CD4-positive, alpha-beta memory T cell (primary cell): ENCODE measurements at regions not wholly inside any gene's neighbourhood (a gene's known extent, or its start where the extent isn't known, plus 50 kb on each side); places are given as distances from the start of the nearest gene placed in this dataset.

Experiments
- CTCF ChIA-PET: fragments of 350-600 bp; sonication (Branson Sonifier 250); formaldehyde crosslinking; loops from one replicate; lab custom pipeline; 2021; ENCODE audit warnings: inconsistent platforms; ENCODE audit not compliant: partially characterized antibody; lab: Charles Lee
- POLR2A ChIA-PET: fragments of 350-600 bp; sonication (Branson Sonifier 250); formaldehyde crosslinking; loops from one replicate; lab custom pipeline; 2021; ENCODE audit not compliant: partially characterized antibody; lab: Charles Lee
- DNase-seq, 5 donors: peaks; one replicate each; pipeline versions ENCODE4 v3.0.0 to v3.0.0-alpha.2; 2020 to 2022; ENCODE audit warnings: mixed read lengths in 1 of 5
- H3K27ac ChIP-seq: one replicate; pipeline ENCODE4 v1.7.0; 2013; ENCODE audit warnings: low read depth, low read length
- H3K27me3 ChIP-seq: 2 replicates; pipeline ENCODE4 v1.7.0; 2013; ENCODE audit warnings: mild to moderate bottlenecking, low read length, moderate library complexity; ENCODE audit not compliant: insufficient read depth
- H3K36me3 ChIP-seq: 2 replicates; pipeline ENCODE4 v1.7.0; 2013; ENCODE audit warnings: mild to moderate bottlenecking, low read length, moderate library complexity; ENCODE audit not compliant: insufficient read depth
- H3K4me1 ChIP-seq: 2 replicates; pipeline ENCODE4 v1.7.0; 2013; ENCODE audit warnings: mild to moderate bottlenecking, low read length, moderate library complexity; ENCODE audit not compliant: insufficient read depth
- H3K4me3 ChIP-seq, 2 donors: one replicate each; pipeline ENCODE4 v1.7.0; 2013; ENCODE audit warnings: low read length in 2 of 2, mild to moderate bottlenecking in 1 of 2
- H3K9me3 ChIP-seq, 2 donors: one replicate each; pipeline ENCODE4 v1.7.0; 2013; ENCODE audit warnings: low read length in 2 of 2, control low read depth in 1 of 2; ENCODE audit not compliant: control insufficient read depth in 1 of 2
- H3K27ac Mint-ChIP-seq, 7 donors: one replicate each; pipeline ENCODE4 v1.8.0; 2020 to 2021; ENCODE audit warnings: mixed read lengths in 7 of 7, mild to moderate bottlenecking in 6 of 7, inconsistent platforms in 3 of 7, moderate library complexity in 3 of 7
- H3K27me3 Mint-ChIP-seq, 2 donors: one replicate each; pipeline ENCODE4 v1.8.0; 2020 to 2021; ENCODE audit warnings: mixed read lengths in 2 of 2
- H3K36me3 Mint-ChIP-seq, 2 donors: one replicate each; pipeline ENCODE4 v1.8.0; 2020 to 2021; ENCODE audit warnings: mixed read lengths in 2 of 2, inconsistent platforms in 1 of 2, mild to moderate bottlenecking in 1 of 2
- H3K4me1 Mint-ChIP-seq, 4 donors: one replicate each; pipeline ENCODE4 v1.8.0; 2020 to 2021; ENCODE audit warnings: mixed read lengths in 4 of 4, mild to moderate bottlenecking in 1 of 4
- H3K4me3 Mint-ChIP-seq, 8 donors: one replicate each; pipeline ENCODE4 v1.8.0; 2020 to 2021; ENCODE audit warnings: mixed read lengths in 8 of 8, mild to moderate bottlenecking in 7 of 8, moderate library complexity in 6 of 8, inconsistent platforms in 3 of 8
- H3K9me3 Mint-ChIP-seq, 8 donors: one replicate each; pipeline ENCODE4 v1.8.0; 2020 to 2021; ENCODE audit warnings: mixed read lengths in 8 of 8, mild to moderate bottlenecking in 5 of 8, inconsistent platforms in 3 of 8, moderate library complexity in 1 of 8
- intact Hi-C: fragments of 100-400 bp; cut with micrococcal nuclease; formaldehyde crosslinking; loops from one replicate; pipeline ENCODE4 v1.15.1; 2023

GRCh38 chr6:147740916-147741315 lies 232.4 kb downstream of the SAMD5 start:
- DNase-seq, result no peak
- H3K27me3 ChIP-seq, result no peaks in the 10 kb centered on the region
- no peaks in the 10 kb centered on the region for H3K9me3 ChIP-seq
- H3K27me3 Mint-ChIP-seq, result peaks cover 1 to 4% of the 10 kb centered on the region in 2 donors
- H3K4me1 ChIP-seq, result no peaks in the 10 kb centered on the region
- H3K4me3 ChIP-seq, result no peak overlapping the region
- intact Hi-C loops, result no loop called here
- peaks cover 0 to 2% (median 0%) of the 10 kb centered on the region in 8 donors for H3K9me3 Mint-ChIP-seq
- ChIA-PET POLR2A (no interaction called here), CTCF (no interaction called here)
- no peak overlapping the region for H3K4me3 Mint-ChIP-seq
- no peaks in the 10 kb centered on the region for H3K4me1 Mint-ChIP-seq
- no peaks in the 10 kb centered on the region for H3K36me3 Mint-ChIP-seq
- no peak overlapping the region for H3K27ac Mint-ChIP-seq
- no peaks in the 10 kb centered on the region for H3K36me3 ChIP-seq
- H3K27ac ChIP-seq, result no peak overlapping the region

GRCh38 chr6:147741389-147741788 lies 232.9 kb downstream of the SAMD5 start:
- Histone ChIP-seq H3K4me1 (no peaks in the 10 kb centered on the region), H3K4me3 (no peak overlapping the region), H3K27ac (no peak overlapping the region), H3K27me3 (no peaks in the 10 kb centered on the region), H3K9me3 (no peaks in the 10 kb centered on the region), H3K36me3 (no peaks in the 10 kb centered on the region)
- no peaks in the 10 kb centered on the region for H3K36me3 Mint-ChIP-seq
- no peak for DNase-seq
- H3K27ac Mint-ChIP-seq, result no peak overlapping the region
- H3K4me3 Mint-ChIP-seq, result no peak overlapping the region
- CTCF ChIA-PET, result no interaction called here
- no peaks in the 10 kb centered on the region for H3K4me1 Mint-ChIP-seq
- peaks cover 0 to 2% (median 0%) of the 10 kb centered on the region in 8 donors for H3K9me3 Mint-ChIP-seq
- intact Hi-C loops, result no loop called here
- peaks cover 1 to 4% of the 10 kb centered on the region in 2 donors for H3K27me3 Mint-ChIP-seq
- POLR2A ChIA-PET, result no interaction called here

GRCh38 chr6:147742440-147742839 lies 233.9 kb downstream of the SAMD5 start:
- ChIA-PET CTCF (no interaction called here), POLR2A (no interaction called here)
- intact Hi-C loops, result no loop called here
- H3K4me3 ChIP-seq, result no peak overlapping the region
- Mint-ChIP-seq H3K4me3 (no peak overlapping the region), H3K27me3 (peaks cover 0 to 4% of the 10 kb centered on the region in 2 donors), H3K36me3 (no peaks in the 10 kb centered on the region), H3K4me1 (no peaks in the 10 kb centered on the region), H3K9me3 (peaks cover 0 to 2% (median 0%) of the 10 kb centered on the region in 8 donors), H3K27ac (no peak overlapping the region)
- no peaks in the 10 kb centered on the region for H3K4me1 ChIP-seq
- no peaks in the 10 kb centered on the region for H3K36me3 ChIP-seq
- no peaks in the 10 kb centered on the region for H3K27me3 ChIP-seq
- DNase-seq, result no peak
- H3K27ac ChIP-seq, result no peak overlapping the region
- H3K9me3 ChIP-seq, result no peaks in the 10 kb centered on the region

- Mint-ChIP-seq H3K4me1 (no peaks in the 10 kb centered on the region), H3K27ac (no peak overlapping the region), H3K4me3 (no peak overlapping the region), H3K36me3 (no peaks in the 10 kb centered on the region), H3K9me3 (peaks cover 0 to 2% (median 0%) of the 10 kb centered on the region in 8 donors), H3K27me3 (peaks cover 0 to 4% of the 10 kb centered on the region in 2 donors)
- intact Hi-C loops, result no loop called here
- H3K27me3 ChIP-seq, result no peaks in the 10 kb centered on the region
- H3K4me3 ChIP-seq, result no peak overlapping the region
- no peaks in the 10 kb centered on the region for H3K36me3 ChIP-seq
- ChIA-PET POLR2A (no interaction called here), CTCF (interaction anchor here (0.9 kb wide), 1 partner anchor 19 kb away, joined by 4 read pairs; no protein-coding TSS in a partner anchor)
- no peak for DNase-seq
- no peaks in the 10 kb centered on the region for H3K9me3 ChIP-seq
- no peak overlapping the region for H3K27ac ChIP-seq
- no peaks in the 10 kb centered on the region for H3K4me1 ChIP-seq
Measured at GRCh38 chr6:147744012-147744411, 235.5 kb downstream of the SAMD5 start.

- Histone ChIP-seq H3K27me3 (no peaks in the 10 kb centered on the region), H3K4me3 (no peak overlapping the region), H3K36me3 (no peaks in the 10 kb centered on the region), H3K9me3 (no peaks in the 10 kb centered on the region), H3K27ac (no peak overlapping the region), H3K4me1 (no peaks in the 10 kb centered on the region)
- no peak for DNase-seq
- ChIA-PET POLR2A (no interaction called here), CTCF (no interaction called here)
- intact Hi-C loops, result no loop called here
- Mint-ChIP-seq H3K4me1 (no peaks in the 10 kb centered on the region), H3K4me3 (no peak overlapping the region), H3K36me3 (no peaks in the 10 kb centered on the region), H3K27me3 (peaks cover 0 to 1% of the 10 kb centered on the region in 2 donors), H3K9me3 (peaks cover 0 to 2% (median 0%) of the 10 kb centered on the region in 8 donors), H3K27ac (no peak overlapping the region)
Measured at GRCh38 chr6:147749331-147749730, 240.8 kb downstream of the SAMD5 start.

- ChIA-PET POLR2A (no interaction called here), CTCF (no interaction called here)
- H3K27ac Mint-ChIP-seq, result no peak overlapping the region
- Histone ChIP-seq H3K9me3 (no peaks in the 10 kb centered on the region), H3K4me1 (no peaks in the 10 kb centered on the region), H3K27me3 (no peaks in the 10 kb centered on the region), H3K4me3 (no peak overlapping the region), H3K27ac (no peak overlapping the region), H3K36me3 (no peaks in the 10 kb centered on the region)
- H3K4me1 Mint-ChIP-seq, result no peaks in the 10 kb centered on the region
- peaks cover 0 to 5% (median 0%) of the 10 kb centered on the region in 8 donors for H3K9me3 Mint-ChIP-seq
- DNase-seq, result no peak
- H3K27me3 Mint-ChIP-seq, result peaks cover 0 to 1% of the 10 kb centered on the region in 2 donors
- no peaks in the 10 kb centered on the region for H3K36me3 Mint-ChIP-seq
- no peak overlapping the region for H3K4me3 Mint-ChIP-seq
- intact Hi-C loops, result no loop called here
Measured at GRCh38 chr6:147750413-147750812, 241.9 kb downstream of the SAMD5 start.

GRCh38 chr6:147751232-147751631 lies 242.7 kb downstream of the SAMD5 start:
- H3K36me3 ChIP-seq, result no peaks in the 10 kb centered on the region
- peaks cover 0 to 1% of the 10 kb centered on the region in 2 donors for H3K27me3 Mint-ChIP-seq
- intact Hi-C loops, result no loop called here
- no peak overlapping the region for H3K27ac ChIP-seq
- H3K27ac Mint-ChIP-seq, result no peak overlapping the region
- H3K4me1 Mint-ChIP-seq, result no peaks in the 10 kb centered on the region
- H3K4me1 ChIP-seq, result no peaks in the 10 kb centered on the region
- no peak overlapping the region for H3K4me3 ChIP-seq
- H3K9me3 ChIP-seq, result no peaks in the 10 kb centered on the region
- POLR2A ChIA-PET, result no interaction called here
- H3K36me3 Mint-ChIP-seq, result no peaks in the 10 kb centered on the region
- CTCF ChIA-PET, result no interaction called here
- no peak for DNase-seq
- no peak overlapping the region for H3K4me3 Mint-ChIP-seq
- H3K27me3 ChIP-seq, result no peaks in the 10 kb centered on the region
- H3K9me3 Mint-ChIP-seq, result peaks cover 0 to 5% (median 0%) of the 10 kb centered on the region in 8 donors
